ENCODE measurements at regions not wholly inside any gene's neighbourhood (a gene's known extent, or its start where the extent isn't known, plus 50 kb on each side); places are given as distances from the start of the nearest gene placed in this dataset.

GRCh38 chr6:132959639-132960326 is 145.4 kb downstream of the RPS12 start:
- Histone ChIP-seq H3K36me3 (ENCODE audit: control insufficient read depth in 2 of 2, insufficient read depth in 2 of 2, low read length in 2 of 2) (no peaks in the 10 kb centered on the region), H3K9ac (ENCODE audit: low read depth in 1 of 2, low read length in 2 of 2) (no peak overlapping the region), H3K27ac (ENCODE audit: low read depth in 2 of 2, low read length in 2 of 2) (no peak overlapping the region), H3K9me3 (ENCODE audit: control insufficient read depth in 2 of 2, low read length in 2 of 2) (no peaks in the 10 kb centered on the region), H3K27me3 (ENCODE audit: control insufficient read depth in 2 of 2, insufficient read depth in 2 of 2, low read length in 2 of 2) (no peaks in the 10 kb centered on the region), H3K4me1 (ENCODE audit: control insufficient read depth in 2 of 2, insufficient read depth in 2 of 2, low read length in 2 of 2) (no peaks in the 10 kb centered on the region), H3K4me3 (ENCODE audit: low read length in 2 of 2) (no peak overlapping the region)

GRCh38 chr6:132960720-132961119 is 146.4 kb downstream of the RPS12 start:
- Histone ChIP-seq H3K9ac (ENCODE audit: low read depth in 1 of 2, low read length in 2 of 2) (no peak overlapping the region), H3K9me3 (ENCODE audit: control insufficient read depth in 2 of 2, low read length in 2 of 2) (no peaks in the 10 kb centered on the region), H3K27ac (ENCODE audit: low read depth in 2 of 2, low read length in 2 of 2) (no peak overlapping the region), H3K4me1 (ENCODE audit: control insufficient read depth in 2 of 2, insufficient read depth in 2 of 2, low read length in 2 of 2) (no peaks in the 10 kb centered on the region), H3K4me3 (ENCODE audit: low read length in 2 of 2) (no peak overlapping the region), H3K27me3 (ENCODE audit: control insufficient read depth in 2 of 2, insufficient read depth in 2 of 2, low read length in 2 of 2) (no peaks in the 10 kb centered on the region), H3K36me3 (ENCODE audit: control insufficient read depth in 2 of 2, insufficient read depth in 2 of 2, low read length in 2 of 2) (no peaks in the 10 kb centered on the region)

GRCh38 chr6:132961122-132961521 is 146.8 kb downstream of the RPS12 start:
- Histone ChIP-seq H3K27ac (ENCODE audit: low read depth in 2 of 2, low read length in 2 of 2) (no peak overlapping the region), H3K27me3 (ENCODE audit: control insufficient read depth in 2 of 2, insufficient read depth in 2 of 2, low read length in 2 of 2) (no peaks in the 10 kb centered on the region), H3K9me3 (ENCODE audit: control insufficient read depth in 2 of 2, low read length in 2 of 2) (no peaks in the 10 kb centered on the region)

GRCh38 chr6:132961610-132962009 is 147.2 kb downstream of the RPS12 start:
- H3K9ac ChIP-seq (ENCODE audit: low read depth in 1 of 2, low read length in 2 of 2), result no peak overlapping the region
- no peaks in the 10 kb centered on the region for H3K4me1 ChIP-seq (ENCODE audit: control insufficient read depth in 2 of 2, insufficient read depth in 2 of 2, low read length in 2 of 2)
- H3K27me3 ChIP-seq (ENCODE audit: control insufficient read depth in 2 of 2, insufficient read depth in 2 of 2, low read length in 2 of 2), result no peaks in the 10 kb centered on the region
- no peaks in the 10 kb centered on the region for H3K9me3 ChIP-seq (ENCODE audit: control insufficient read depth in 2 of 2, low read length in 2 of 2)
- H3K36me3 ChIP-seq (ENCODE audit: control insufficient read depth in 2 of 2, insufficient read depth in 2 of 2, low read length in 2 of 2), result no peaks in the 10 kb centered on the region
- H3K27ac ChIP-seq (ENCODE audit: low read depth in 2 of 2, low read length in 2 of 2), result no peak overlapping the region
- H3K4me3 ChIP-seq (ENCODE audit: low read length in 2 of 2), result no peak overlapping the region

More at GRCh38 chr6:132961122-132961521, 146.8 kb downstream of the RPS12 start:
- Histone ChIP-seq H3K9ac (ENCODE audit: low read depth in 1 of 2, low read length in 2 of 2) (no peak overlapping the region), H3K4me1 (ENCODE audit: control insufficient read depth in 2 of 2, insufficient read depth in 2 of 2, low read length in 2 of 2) (no peaks in the 10 kb centered on the region), H3K36me3 (ENCODE audit: control insufficient read depth in 2 of 2, insufficient read depth in 2 of 2, low read length in 2 of 2) (no peaks in the 10 kb centered on the region), H3K4me3 (ENCODE audit: low read length in 2 of 2) (no peak overlapping the region)

GRCh38 chr6:132962936-132963868 is 148.8 kb downstream of the RPS12 start:
- H3K4me1 ChIP-seq (ENCODE audit: control insufficient read depth in 2 of 2, insufficient read depth in 2 of 2, low read length in 2 of 2), result no peaks in the 10 kb centered on the region
- no peak overlapping the region for H3K27ac ChIP-seq (ENCODE audit: low read depth in 2 of 2, low read length in 2 of 2)
- no peaks in the 10 kb centered on the region for H3K27me3 ChIP-seq (ENCODE audit: control insufficient read depth in 2 of 2, insufficient read depth in 2 of 2, low read length in 2 of 2)
- H3K9me3 ChIP-seq (ENCODE audit: control insufficient read depth in 2 of 2, low read length in 2 of 2), result no peaks in the 10 kb centered on the region
- no peak overlapping the region for H3K4me3 ChIP-seq (ENCODE audit: low read length in 2 of 2)
- no peak overlapping the region for H3K9ac ChIP-seq (ENCODE audit: low read depth in 1 of 2, low read length in 2 of 2)
- H3K36me3 ChIP-seq (ENCODE audit: control insufficient read depth in 2 of 2, insufficient read depth in 2 of 2, low read length in 2 of 2), result no peaks in the 10 kb centered on the region

- no peaks in the 10 kb centered on the region for H3K4me1 ChIP-seq (ENCODE audit: control insufficient read depth in 2 of 2, insufficient read depth in 2 of 2, low read length in 2 of 2)
- H3K9me3 ChIP-seq (ENCODE audit: control insufficient read depth in 2 of 2, low read length in 2 of 2), result no peaks in the 10 kb centered on the region
- H3K4me3 ChIP-seq (ENCODE audit: low read length in 2 of 2), result no peak overlapping the region
- no peak overlapping the region for H3K9ac ChIP-seq (ENCODE audit: low read depth in 1 of 2, low read length in 2 of 2)
- no peak overlapping the region for H3K27ac ChIP-seq (ENCODE audit: low read depth in 2 of 2, low read length in 2 of 2)
- H3K36me3 ChIP-seq (ENCODE audit: control insufficient read depth in 2 of 2, insufficient read depth in 2 of 2, low read length in 2 of 2), result no peaks in the 10 kb centered on the region
- no peaks in the 10 kb centered on the region for H3K27me3 ChIP-seq (ENCODE audit: control insufficient read depth in 2 of 2, insufficient read depth in 2 of 2, low read length in 2 of 2)
Observed at GRCh38 chr6:132964101-132964867, 149.9 kb downstream of the RPS12 start.

- no peaks in the 10 kb centered on the region for H3K27me3 ChIP-seq (ENCODE audit: control insufficient read depth in 2 of 2, insufficient read depth in 2 of 2, low read length in 2 of 2)
- H3K27ac ChIP-seq (ENCODE audit: low read depth in 2 of 2, low read length in 2 of 2), result no peak overlapping the region
- H3K36me3 ChIP-seq (ENCODE audit: control insufficient read depth in 2 of 2, insufficient read depth in 2 of 2, low read length in 2 of 2), result no peaks in the 10 kb centered on the region
- H3K4me3 ChIP-seq (ENCODE audit: low read length in 2 of 2), result no peak overlapping the region
- no peak overlapping the region for H3K9ac ChIP-seq (ENCODE audit: low read depth in 1 of 2, low read length in 2 of 2)
- H3K9me3 ChIP-seq (ENCODE audit: control insufficient read depth in 2 of 2, low read length in 2 of 2), result no peaks in the 10 kb centered on the region
- no peaks in the 10 kb centered on the region for H3K4me1 ChIP-seq (ENCODE audit: control insufficient read depth in 2 of 2, insufficient read depth in 2 of 2, low read length in 2 of 2)
Observed at GRCh38 chr6:132964868-132965382, 150.6 kb downstream of the RPS12 start.

GRCh38 chr6:132967871-132968270 is 153.5 kb downstream of the RPS12 start:
- no peaks in the 10 kb centered on the region for H3K27me3 ChIP-seq (ENCODE audit: control insufficient read depth in 2 of 2, insufficient read depth in 2 of 2, low read length in 2 of 2)
- H3K4me1 ChIP-seq (ENCODE audit: control insufficient read depth in 2 of 2, insufficient read depth in 2 of 2, low read length in 2 of 2), result no peaks in the 10 kb centered on the region
- H3K9ac ChIP-seq (ENCODE audit: low read depth in 1 of 2, low read length in 2 of 2), result no peak overlapping the region
- H3K36me3 ChIP-seq (ENCODE audit: control insufficient read depth in 2 of 2, insufficient read depth in 2 of 2, low read length in 2 of 2), result no peaks in the 10 kb centered on the region
- H3K9me3 ChIP-seq (ENCODE audit: control insufficient read depth in 2 of 2, low read length in 2 of 2), result no peaks in the 10 kb centered on the region
- H3K27ac ChIP-seq (ENCODE audit: low read depth in 2 of 2, low read length in 2 of 2), result no peak overlapping the region
- no peak overlapping the region for H3K4me3 ChIP-seq (ENCODE audit: low read length in 2 of 2)

GRCh38 chr6:132968419-132968950 is 154.1 kb downstream of the RPS12 start:
- H3K36me3 ChIP-seq (ENCODE audit: control insufficient read depth in 2 of 2, insufficient read depth in 2 of 2, low read length in 2 of 2), result no peaks in the 10 kb centered on the region
- H3K4me3 ChIP-seq (ENCODE audit: low read length in 2 of 2), result no peak overlapping the region
- no peaks in the 10 kb centered on the region for H3K9me3 ChIP-seq (ENCODE audit: control insufficient read depth in 2 of 2, low read length in 2 of 2)
- no peaks in the 10 kb centered on the region for H3K27me3 ChIP-seq (ENCODE audit: control insufficient read depth in 2 of 2, insufficient read depth in 2 of 2, low read length in 2 of 2)
- no peak overlapping the region for H3K9ac ChIP-seq (ENCODE audit: low read depth in 1 of 2, low read length in 2 of 2)
- H3K27ac ChIP-seq (ENCODE audit: low read depth in 2 of 2, low read length in 2 of 2), result no peak overlapping the region
- no peaks in the 10 kb centered on the region for H3K4me1 ChIP-seq (ENCODE audit: control insufficient read depth in 2 of 2, insufficient read depth in 2 of 2, low read length in 2 of 2)
